K562 (cell line): ENCODE measurements at regions not wholly inside any gene's neighbourhood (a gene's known extent, or its start where the extent isn't known, plus 50 kb on each side); places are given as distances from the start of the nearest gene placed in this dataset.
A peak's percentile ranks its signal among the peaks of the same experiment; 100 is the strongest.

Source experiments
- BDP1 ChIP-seq: IDR thresholded peaks from 3 replicates; pipeline ENCODE4 v1.6.1; 2011; ENCODE audit not compliant: insufficient read length, insufficient read depth
- GATAD2A ChIP-seq: fragments of 450-650 bp; IDR thresholded peaks from 2 replicates; pipeline ENCODE4 v1.6.1; 2017
- HLTF ChIP-seq: fragments of 450-650 bp; IDR thresholded peaks from 2 replicates; pipeline ENCODE4 v1.6.1; 2016
- IRF1 ChIP-seq: sonication (generic); formaldehyde crosslinking; IDR thresholded peaks from 2 replicates; pipeline ENCODE4 v1.8.0; 2022; ENCODE audit warnings: missing genetic modification reagents, mild to moderate bottlenecking, borderline replicate concordance
- MCM5 ChIP-seq: fragments of 450-650 bp; IDR thresholded peaks from 2 replicates; pipeline ENCODE4 v1.6.1; 2016; ENCODE audit warnings: low read depth
- NCOR1 ChIP-seq: fragments of 450-650 bp; IDR thresholded peaks from 2 replicates; pipeline ENCODE4 v1.6.1; 2016; ENCODE audit warnings: mild to moderate bottlenecking, moderate library complexity
- PHF20 ChIP-seq: fragments of 450-650 bp; IDR thresholded peaks from 2 replicates; pipeline ENCODE4 v1.6.1; 2018; ENCODE audit not compliant: partially characterized antibody
- POLR2H ChIP-seq: IDR thresholded peaks from 2 replicates; pipeline ENCODE4 v1.6.1; 2016; ENCODE audit warnings: missing genetic modification characterization, low read depth, mild to moderate bottlenecking, control low read depth, missing compliant biosample characterization, moderate library complexity
- SP2 ChIP-seq: IDR thresholded peaks from 2 replicates; pipeline ENCODE4 v1.6.1; 2011; ENCODE audit warnings: mild to moderate bottlenecking, low read depth, low read length, moderate library complexity; ENCODE audit not compliant: poor library complexity, severe bottlenecking; ENCODE audit errors: extremely low read depth
- STAT5A ChIP-seq: IDR thresholded peaks from 2 replicates; pipeline ENCODE4 v1.6.1; 2012; ENCODE audit warnings: low read length, inconsistent platforms, borderline replicate concordance
- TOE1 ChIP-seq, 2 experiments: fragments of 450-650 bp in 1 of 2; sonication (generic) in 1 of 2; formaldehyde crosslinking in 1 of 2; IDR thresholded peaks; 2 replicates each; pipeline versions ENCODE4 v1.7.1 to v1.8.0; 2016 to 2022; ENCODE audit warnings: borderline replicate concordance in 2 of 2, mild to moderate bottlenecking in 2 of 2, antibody characterized with exemption in 1 of 2, inconsistent platforms in 1 of 2, low read depth in 1 of 2, missing genetic modification reagents in 1 of 2, moderate library complexity in 1 of 2
- ZBTB49 ChIP-seq: sonication (generic); formaldehyde crosslinking; IDR thresholded peaks from 2 replicates; pipeline ENCODE4 v1.8.0; 2022; ENCODE audit warnings: missing genetic modification reagents, mild to moderate bottlenecking, borderline replicate concordance
- ZFP1 ChIP-seq: fragments of 450-650 bp; formaldehyde crosslinking; IDR thresholded peaks from 2 replicates; pipeline ENCODE4 v1.4.0; 2020; ENCODE audit warnings: mild to moderate bottlenecking, mixed read lengths
- ZNF133 ChIP-seq: fragments of 250-450 bp; sonication (Bioruptor Pico); IDR thresholded peaks from 2 replicates; pipeline ENCODE4 v1.4.0; 2020; ENCODE audit warnings: mild to moderate bottlenecking
- ZNF311 ChIP-seq: fragments of 250-450 bp; sonication (Bioruptor Pico); IDR thresholded peaks from 2 replicates; pipeline ENCODE4 v1.4.0; 2020; ENCODE audit warnings: mild to moderate bottlenecking, moderate library complexity
- ZNF436 ChIP-seq: fragments of 250-450, 450-650 bp; sonication (Bioruptor Pico); formaldehyde crosslinking; IDR thresholded peaks from 2 replicates; pipeline ENCODE4 v1.7.0; 2020; ENCODE audit warnings: mild to moderate bottlenecking
- TF ChIP-seq, protein P1 (sequence below): IDR thresholded peaks from 2 replicates; pipeline ENCODE4 v1.6.1; 2011; ENCODE audit warnings: borderline replicate concordance, low read depth, mild to moderate bottlenecking, moderate library complexity, low read length; ENCODE audit not compliant: insufficient read depth, poor library complexity, severe bottlenecking
- TF ChIP-seq, protein P2 (sequence below): IDR thresholded peaks from 2 replicates; pipeline ENCODE4 v1.6.1; 2016; ENCODE audit warnings: missing genetic modification characterization, missing compliant biosample characterization
- TF ChIP-seq, protein P3 (sequence below): sonication (generic); formaldehyde crosslinking; IDR thresholded peaks from 2 replicates; pipeline ENCODE4 v1.8.0; 2022; ENCODE audit warnings: mild to moderate bottlenecking, missing genetic modification reagents

GRCh38 chr6:16044211-16044643, 84.7 kb upstream of the MYLIP start (continued):
- TF ChIP-seq, protein P1, sequence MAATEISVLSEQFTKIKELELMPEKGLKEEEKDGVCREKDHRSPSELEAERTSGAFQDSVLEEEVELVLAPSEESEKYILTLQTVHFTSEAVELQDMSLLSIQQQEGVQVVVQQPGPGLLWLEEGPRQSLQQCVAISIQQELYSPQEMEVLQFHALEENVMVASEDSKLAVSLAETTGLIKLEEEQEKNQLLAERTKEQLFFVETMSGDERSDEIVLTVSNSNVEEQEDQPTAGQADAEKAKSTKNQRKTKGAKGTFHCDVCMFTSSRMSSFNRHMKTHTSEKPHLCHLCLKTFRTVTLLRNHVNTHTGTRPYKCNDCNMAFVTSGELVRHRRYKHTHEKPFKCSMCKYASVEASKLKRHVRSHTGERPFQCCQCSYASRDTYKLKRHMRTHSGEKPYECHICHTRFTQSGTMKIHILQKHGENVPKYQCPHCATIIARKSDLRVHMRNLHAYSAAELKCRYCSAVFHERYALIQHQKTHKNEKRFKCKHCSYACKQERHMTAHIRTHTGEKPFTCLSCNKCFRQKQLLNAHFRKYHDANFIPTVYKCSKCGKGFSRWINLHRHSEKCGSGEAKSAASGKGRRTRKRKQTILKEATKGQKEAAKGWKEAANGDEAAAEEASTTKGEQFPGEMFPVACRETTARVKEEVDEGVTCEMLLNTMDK = no peak
- TF ChIP-seq ZNF311 (CRISPR knock-in tag) (peak; percentile 98), GATAD2A (peak; percentile 86; the same call in 1 of the 2 replicates), TOE1 (IDR thresholded peaks at IDR 0.05; ENCODE audit: borderline replicate concordance) (no peak; the same call in 1 of the 2 replicates), TOE1 (CRISPR knock-in tag; IDR thresholded peaks at IDR 0.05; ENCODE audit: borderline replicate concordance, low read depth) (no peak), ZBTB49 (CRISPR knock-in tag) (no peak), NCOR1 (peak; percentile 59; the same call in 1 of the 2 replicates), SP2 (no peak), ZFP1 (CRISPR knock-in tag) (peak; percentile 61; the same call in 1 of the 2 replicates), STAT5A (peak; percentile 87), ZNF436 (CRISPR knock-in tag) (no peak), HLTF (no peak), IRF1 (no peak), ZNF133 (CRISPR knock-in tag) (peak; percentile 95), POLR2H (tag) (peak; percentile 20; the same call in 1 of the 2 replicates), MCM5 (no peak), PHF20 (no peak), BDP1 (no peak)
- TF ChIP-seq, protein P2, sequence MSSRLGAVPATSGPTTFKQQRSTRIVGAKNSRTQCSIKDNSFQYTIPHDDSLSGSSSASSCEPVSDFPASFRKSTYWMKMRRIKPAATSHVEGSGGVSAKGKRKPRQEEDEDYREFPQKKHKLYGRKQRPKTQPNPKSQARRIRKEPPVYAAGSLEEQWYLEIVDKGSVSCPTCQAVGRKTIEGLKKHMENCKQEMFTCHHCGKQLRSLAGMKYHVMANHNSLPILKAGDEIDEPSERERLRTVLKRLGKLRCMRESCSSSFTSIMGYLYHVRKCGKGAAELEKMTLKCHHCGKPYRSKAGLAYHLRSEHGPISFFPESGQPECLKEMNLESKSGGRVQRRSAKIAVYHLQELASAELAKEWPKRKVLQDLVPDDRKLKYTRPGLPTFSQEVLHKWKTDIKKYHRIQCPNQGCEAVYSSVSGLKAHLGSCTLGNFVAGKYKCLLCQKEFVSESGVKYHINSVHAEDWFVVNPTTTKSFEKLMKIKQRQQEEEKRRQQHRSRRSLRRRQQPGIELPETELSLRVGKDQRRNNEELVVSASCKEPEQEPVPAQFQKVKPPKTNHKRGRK (tag) = no peak
- TF ChIP-seq, protein P3, sequence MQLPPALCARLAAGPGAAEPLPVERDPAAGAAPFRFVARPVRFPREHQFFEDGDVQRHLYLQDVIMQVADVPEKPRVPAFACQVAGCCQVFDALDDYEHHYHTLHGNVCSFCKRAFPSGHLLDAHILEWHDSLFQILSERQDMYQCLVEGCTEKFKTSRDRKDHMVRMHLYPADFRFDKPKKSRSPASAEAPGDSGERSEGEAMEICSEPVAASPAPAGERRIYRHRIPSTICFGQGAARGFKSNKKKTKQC (CRISPR knock-in tag) = no peak
